ENCODE measurements at regions not wholly inside any gene's neighbourhood (a gene's known extent, or its start where the extent isn't known, plus 50 kb on each side); places are given as distances from the start of the nearest gene placed in this dataset.

- CTCF ChIA-PET: no interaction called here
- POLR2A ChIA-PET: no interaction called here
Measured at GRCh38 chr9:108681851-108682590, 173.8 kb downstream of the ACTL7B start.

- CTCF ChIA-PET: no interaction called here
- POLR2A ChIA-PET: no interaction called here
Measured at GRCh38 chr9:108680946-108681345, 174.8 kb downstream of the ACTL7B start.

DNA sequence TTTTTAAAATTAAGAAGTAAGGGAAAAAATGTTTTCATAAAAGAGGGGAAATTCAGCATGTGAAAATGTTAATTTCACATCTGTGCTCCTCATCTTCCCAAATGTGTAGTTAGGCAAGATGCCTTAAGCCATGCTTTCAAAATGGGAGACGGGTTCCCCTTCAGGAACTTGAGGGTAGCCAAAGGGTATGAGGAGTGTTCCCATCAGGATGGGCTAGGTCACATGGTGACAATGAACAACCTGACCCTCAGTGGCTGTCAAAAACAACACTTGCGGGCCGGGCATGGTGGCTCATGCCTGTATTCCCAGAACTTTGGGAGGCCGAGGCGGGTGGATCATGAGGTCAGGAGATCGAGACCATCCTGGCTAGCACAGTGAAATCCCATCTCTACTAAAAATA, 178.0 kb downstream of the ACTL7B start:
- CTCF ChIA-PET: no interaction called here
- POLR2A ChIA-PET: no interaction called here

GRCh38 chr9:108676355-108676754, 179.4 kb downstream of the ACTL7B start:
- ChIA-PET POLR2A (no interaction called here), CTCF (no interaction called here)

- CTCF ChIA-PET: no interaction called here
- POLR2A ChIA-PET: no interaction called here
Measured at GRCh38 chr9:108675708-108676107, 180.1 kb downstream of the ACTL7B start.

GRCh38 chr9:108674766-108675530, 180.8 kb downstream of the ACTL7B start:
- ChIA-PET CTCF (no interaction called here), POLR2A (no interaction called here)

DNA sequence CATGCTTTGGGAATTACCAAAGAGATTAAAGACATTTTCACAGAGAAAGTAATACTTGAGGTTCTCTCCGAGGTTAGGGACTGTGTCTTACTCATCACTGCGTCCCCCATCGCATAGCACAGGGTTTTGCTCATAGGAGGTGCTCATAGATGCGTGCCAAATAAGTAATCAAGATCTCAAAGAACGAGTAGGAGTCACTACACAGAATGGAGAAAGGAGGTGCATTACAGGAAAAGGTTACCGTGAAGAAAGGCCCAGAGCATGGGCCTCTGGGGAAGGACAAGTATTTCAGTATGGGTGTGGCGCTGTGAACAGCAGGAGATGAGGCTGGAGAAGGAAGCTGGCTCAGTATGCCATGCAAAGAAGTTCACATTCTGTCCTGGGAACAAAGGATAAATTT, 182.4 kb downstream of the ACTL7B start:
- CTCF ChIA-PET: no interaction called here
- POLR2A ChIA-PET: no interaction called here

DNA sequence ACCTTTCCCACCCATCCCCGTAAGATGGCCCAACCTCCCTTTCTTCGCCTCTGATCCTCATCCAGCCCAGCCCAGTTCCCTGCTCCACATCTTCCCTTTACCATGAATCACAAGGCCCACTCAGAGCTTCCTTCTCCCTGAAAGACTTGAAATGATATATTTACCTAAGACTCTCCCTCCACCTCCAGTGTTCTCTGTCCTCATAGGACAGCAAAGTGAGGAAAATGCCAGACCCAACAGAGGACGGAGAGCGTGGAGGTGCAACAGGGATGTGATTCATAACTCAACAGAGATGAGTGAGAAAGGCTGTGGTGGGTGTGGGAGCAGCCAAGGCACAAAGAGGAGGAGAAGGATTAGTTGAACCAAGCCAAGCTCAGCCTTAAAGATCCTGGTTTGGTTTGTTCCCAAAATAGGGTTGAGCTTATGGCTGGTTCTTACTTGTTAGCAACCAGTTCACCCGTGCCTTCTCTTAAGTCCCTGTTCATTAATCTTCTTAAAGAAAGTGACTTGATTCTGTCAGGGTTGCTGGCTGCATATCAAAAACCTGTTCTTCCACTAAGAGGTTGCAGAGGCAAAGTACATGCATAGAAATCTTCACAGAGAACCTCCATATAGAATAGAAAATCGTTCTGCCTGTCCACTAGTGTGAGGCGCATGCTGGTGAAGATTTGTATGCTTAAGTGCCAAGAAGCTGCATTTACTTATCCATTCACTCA, 183.2 kb downstream of the ACTL7B start:
- CTCF ChIA-PET: interaction anchor here (0.6 kb wide), 1 partner anchor 304 kb away, joined by 4 read pairs; no protein-coding TSS in a partner anchor

GRCh38 chr9:108671794-108672193, 184.0 kb downstream of the ACTL7B start:
- POLR2A ChIA-PET: no interaction called here
- CTCF ChIA-PET: interaction anchor here (0.6 to 1.0 kb wide), 2 partner anchors 112 to 303 kb away, joined by 4 read pairs; no protein-coding TSS in a partner anchor

More for the DNA sequence above, 183.2 kb downstream of the ACTL7B start:
- POLR2A ChIA-PET: no interaction called here

DNA sequence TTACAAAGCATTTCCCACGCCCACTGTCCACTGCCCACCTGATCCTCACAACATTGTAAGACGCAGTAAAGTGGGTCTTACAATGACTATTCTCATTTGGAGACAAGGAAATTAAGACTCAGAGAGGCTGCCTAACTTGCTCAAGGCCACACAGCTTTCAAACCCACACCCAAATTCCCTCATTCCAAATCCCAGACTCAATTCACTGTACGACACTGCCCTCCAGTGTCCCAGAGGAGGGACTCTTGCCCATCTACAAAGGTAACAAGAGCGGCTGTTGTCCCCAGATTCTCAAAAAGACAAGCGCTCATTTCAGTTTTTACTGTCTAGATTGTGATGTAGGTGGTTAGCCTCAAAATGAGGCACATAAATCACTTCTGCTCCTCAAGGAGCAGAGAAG, 184.6 kb downstream of the ACTL7B start:
- ChIA-PET POLR2A (no interaction called here), CTCF (interaction anchor here (1.0 kb wide), 1 partner anchor 112 kb away, joined by 4 read pairs; no protein-coding TSS in a partner anchor)

- POLR2A ChIA-PET: no interaction called here
- CTCF ChIA-PET: no interaction called here
Measured at GRCh38 chr9:108668938-108669335, 186.8 kb downstream of the ACTL7B start.

DNA sequence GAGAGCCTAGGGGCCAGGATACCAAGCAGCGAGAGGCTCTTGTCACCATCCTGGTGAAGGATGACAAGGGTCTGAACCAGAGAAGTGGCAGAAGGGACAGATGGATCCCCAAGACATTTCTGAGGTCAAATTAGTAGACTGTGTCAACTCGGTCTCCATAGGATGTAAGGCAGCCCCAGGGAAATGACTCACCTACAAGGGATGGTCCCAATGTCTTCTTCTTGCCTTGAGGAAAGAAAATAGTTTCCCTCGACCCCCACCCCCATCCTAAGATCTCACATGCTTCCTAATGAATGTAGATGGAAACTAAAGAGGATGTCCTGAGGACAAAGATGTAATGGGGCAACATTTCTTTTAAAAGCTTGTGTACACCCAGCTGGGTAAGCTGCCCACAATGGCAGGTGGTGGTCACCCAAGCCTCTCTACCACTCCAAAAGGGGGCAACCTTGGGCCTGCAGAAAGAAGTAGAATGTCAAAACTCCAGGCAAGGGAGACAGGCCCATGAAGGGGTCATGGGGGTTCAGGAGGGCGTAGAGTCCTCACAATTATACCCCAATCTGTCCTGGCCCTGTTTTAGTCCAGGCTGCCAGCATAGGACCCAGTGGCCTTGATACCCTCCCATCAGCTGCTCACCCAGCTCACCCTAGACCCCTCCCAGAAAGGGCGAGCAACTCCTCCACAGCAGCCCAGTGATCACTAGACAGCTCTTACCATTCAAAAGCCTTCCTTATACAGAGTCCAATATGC, 187.4 kb downstream of the ACTL7B start:
- CTCF ChIA-PET: no interaction called here
- POLR2A ChIA-PET: no interaction called here

DNA sequence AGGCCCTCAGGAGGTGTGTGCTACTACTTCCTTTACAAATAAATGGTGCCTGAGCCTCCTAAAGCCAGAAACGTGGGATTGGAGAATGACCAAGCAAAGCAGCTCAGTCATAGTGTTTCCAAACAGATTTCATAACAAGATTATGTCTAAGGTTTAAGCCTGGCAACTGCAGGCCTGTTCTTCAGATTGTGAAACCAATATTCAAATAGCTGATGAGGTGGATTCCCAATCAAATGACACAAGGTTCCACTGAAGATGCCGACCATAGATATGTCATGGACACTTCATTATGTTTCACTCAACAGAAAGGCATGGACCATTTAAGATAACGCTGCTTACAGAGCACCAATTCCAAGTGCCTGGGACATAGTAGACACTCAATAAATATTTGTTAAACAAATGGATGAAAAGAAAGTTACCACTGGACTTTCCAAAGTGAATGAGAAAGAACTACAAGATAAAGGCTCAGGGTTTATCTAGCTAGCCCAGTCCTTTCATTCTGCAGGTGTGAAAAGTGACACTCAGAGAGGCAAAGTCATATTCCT, 189.5 kb downstream of the ACTL7B start:
- CTCF ChIA-PET: no interaction called here
- POLR2A ChIA-PET: no interaction called here

DNA sequence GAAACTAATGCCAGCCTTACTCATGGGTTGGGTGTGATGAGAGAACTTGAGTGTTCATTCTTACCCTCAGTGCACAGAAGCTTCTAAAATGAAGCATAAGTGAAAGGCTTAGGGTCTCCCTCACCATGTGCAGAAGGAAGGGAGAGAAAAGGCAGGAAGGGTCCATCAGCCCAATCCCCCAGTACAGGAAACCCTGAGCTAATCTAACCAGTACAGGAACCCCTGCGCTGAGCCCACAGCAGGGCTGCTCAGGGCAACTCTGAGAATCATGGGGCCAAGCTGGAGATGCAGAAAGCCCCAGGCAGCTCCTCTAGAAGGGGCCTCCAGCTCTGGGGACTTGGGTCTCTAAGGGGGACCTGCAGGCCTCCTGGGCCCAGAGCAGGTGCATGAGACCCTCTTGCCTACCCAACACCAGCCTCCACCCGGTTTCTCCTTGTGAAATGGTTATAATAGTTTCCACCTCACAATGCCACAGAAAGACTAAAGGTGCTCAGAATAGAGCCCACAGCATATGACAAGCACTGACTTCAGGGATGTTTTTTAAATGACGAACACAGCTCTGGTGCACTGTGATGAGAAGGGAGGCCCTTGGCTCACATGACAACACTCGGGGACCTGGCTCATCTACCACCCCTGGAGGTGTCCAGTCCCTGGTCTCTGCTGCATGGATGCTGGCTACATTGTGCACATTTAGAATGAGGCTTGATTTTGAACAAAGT, 190.1 kb downstream of the ACTL7B start:
- ChIA-PET POLR2A (no interaction called here), CTCF (no interaction called here)

- CTCF ChIA-PET: no interaction called here
- POLR2A ChIA-PET: no interaction called here
Measured at GRCh38 chr9:108664309-108665255, 191.2 kb downstream of the ACTL7B start.

DNA sequence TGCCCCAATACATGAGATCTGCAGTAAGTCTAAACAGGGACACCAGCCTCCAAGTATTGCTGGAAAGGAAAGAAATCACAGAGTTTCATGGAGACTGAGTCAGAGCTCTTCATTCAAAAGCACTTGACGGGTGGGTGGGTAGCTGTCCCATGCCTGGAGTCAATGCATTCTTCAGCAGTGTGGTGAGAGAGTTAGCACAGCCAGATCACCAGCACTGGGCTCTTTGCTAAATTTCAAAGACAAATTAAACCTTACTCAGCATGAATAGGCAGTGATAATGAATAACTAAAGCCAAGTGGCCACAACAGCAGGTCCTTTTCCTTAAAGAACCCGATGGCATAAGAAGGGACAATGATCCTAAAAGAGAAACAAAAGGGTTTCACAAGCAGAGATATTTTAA, 192.4 kb downstream of the ACTL7B start:
- POLR2A ChIA-PET: no interaction called here
- CTCF ChIA-PET: no interaction called here

DNA sequence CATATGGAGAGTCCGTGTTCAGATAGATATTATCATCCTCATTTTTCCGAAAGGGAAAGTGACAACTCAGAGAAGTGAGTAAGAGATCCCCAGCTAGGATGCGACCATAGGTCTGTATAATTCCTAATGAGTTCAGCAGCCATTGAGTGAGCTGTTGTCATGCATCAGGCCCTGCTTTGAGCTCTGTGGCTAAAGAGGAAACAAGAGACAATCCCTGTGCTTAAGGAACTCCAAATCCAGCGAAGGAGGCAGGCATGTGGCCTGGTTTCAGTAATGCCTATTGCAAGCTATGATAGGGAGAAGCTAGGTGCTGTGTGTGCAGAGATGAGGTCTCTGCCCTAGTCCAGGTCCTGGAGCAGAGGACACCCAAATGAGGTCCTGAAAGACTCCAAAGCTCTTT, 192.8 kb downstream of the ACTL7B start:
- CTCF ChIA-PET: no interaction called here
- POLR2A ChIA-PET: no interaction called here

DNA sequence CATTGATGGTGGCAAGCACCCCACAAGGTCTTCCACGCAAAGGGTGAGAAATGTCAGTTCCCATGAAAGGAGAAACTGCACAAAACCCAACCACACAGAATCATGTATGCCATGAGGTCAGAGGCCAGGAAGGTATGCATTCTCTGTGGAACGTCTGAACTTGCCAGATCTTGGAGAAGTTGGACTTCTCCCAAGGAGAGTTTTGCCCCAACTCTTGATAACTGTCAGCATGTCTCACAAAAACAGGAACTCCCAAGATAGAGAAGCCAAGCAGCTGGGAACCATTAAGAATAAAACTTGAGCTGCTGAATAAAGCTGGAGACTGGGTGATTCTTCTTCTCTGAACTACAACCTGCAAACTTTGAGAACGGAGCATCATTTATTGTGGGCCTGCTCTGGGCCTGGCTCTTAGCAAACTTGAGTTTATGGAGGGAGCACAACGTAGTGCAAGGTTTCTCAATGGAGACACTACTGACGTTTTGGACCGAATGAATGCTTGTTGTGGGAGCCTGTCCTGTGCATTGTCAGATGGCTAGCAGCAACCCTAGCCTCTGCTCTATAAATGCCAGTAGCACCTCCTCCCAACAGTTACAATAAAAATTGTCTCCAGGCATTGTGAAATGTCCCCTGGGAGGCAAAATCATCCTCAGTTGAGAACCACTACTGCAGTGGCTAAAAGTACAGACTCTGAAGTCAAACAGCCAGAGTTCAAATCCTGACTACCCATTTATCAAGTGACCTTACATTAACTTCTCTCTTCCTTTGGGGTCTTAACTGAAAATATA, 193.5 kb downstream of the ACTL7B start:
- POLR2A ChIA-PET: no interaction called here
- CTCF ChIA-PET: no interaction called here

All from activated CD8-positive, alpha-beta memory T cell treated with anti-CD3 and anti-CD28 coated beads for 36 hours (primary cell).